HEK293 (cell line): ENCODE measurements at regions not wholly inside any gene's neighbourhood (a gene's known extent, or its start where the extent isn't known, plus 50 kb on each side); places are given as distances from the start of the nearest gene placed in this dataset.

Experiments
- CTCF ChIA-PET: fragments of 350-600 bp; formaldehyde crosslinking; extraction: SDS; loops from one replicate; lab custom pipeline; 2021; ENCODE audit warnings: antibody characterized with exemption; lab: Yijun Ruan, JAX
- POLR2A ChIA-PET: fragments of 300-600 bp; formaldehyde crosslinking; extraction: SDS; loops from one replicate; lab custom pipeline; 2020; ENCODE audit warnings: antibody characterized with exemption, inconsistent platforms; lab: Yijun Ruan, JAX
- H3K27ac ChIP-seq: fragments of 200-500 bp; sonication (Bioruptor generic); 2 replicates; pipeline ENCODE4 v1.5.1; 2014; ENCODE audit warnings: low read depth, low read length, control low read depth, inconsistent platforms; ENCODE audit errors: extremely low read depth
- H3K36me3 ChIP-seq, 2 experiments: fragments of 200-500 bp in 1 of 2; sonication (Bioruptor generic) in 1 of 2; 1 replicate in 1 of 2; 2 replicates in 1 of 2; pipeline ENCODE4 v1.5.1; 2014 to 2017; ENCODE audit warnings: inconsistent platforms in 2 of 2, low read length in 2 of 2; ENCODE audit not compliant: control insufficient read depth in 2 of 2, insufficient read depth in 1 of 2
- H3K4me1 ChIP-seq: fragments of 200-500 bp; sonication (Bioruptor generic); 2 replicates; pipeline ENCODE4 v1.5.1; 2014; ENCODE audit warnings: mild to moderate bottlenecking, low read length, inconsistent platforms; ENCODE audit not compliant: control insufficient read depth, insufficient read depth
- H3K4me3 ChIP-seq: 2 replicates; pipeline ENCODE4 v1.5.1; 2011; ENCODE audit warnings: low read depth, mild to moderate bottlenecking, control low read depth, low read length, moderate library complexity
- H3K9me3 ChIP-seq: fragments of 200-500 bp; sonication (Bioruptor generic); 2 replicates; pipeline ENCODE4 v1.5.1; 2014; ENCODE audit warnings: low read depth, low read length, inconsistent platforms; ENCODE audit not compliant: control insufficient read depth, insufficient read depth
- EGR2 ChIP-seq: fragments of 450-650 bp; formaldehyde crosslinking; IDR thresholded peaks from 2 replicates; pipeline ENCODE4 v1.5.1; 2016; ENCODE audit warnings: low read depth, missing biosample characterization, missing genetic modification characterization
- HOXA7 ChIP-seq: sonication (generic); formaldehyde crosslinking; IDR thresholded peaks from 2 replicates; pipeline ENCODE4 v1.8.1; 2022; ENCODE audit warnings: missing genetic modification reagents, borderline replicate concordance
- MEIS1 ChIP-seq: sonication (generic); formaldehyde crosslinking; IDR thresholded peaks from 2 replicates; pipeline ENCODE4 v1.8.1; 2022; ENCODE audit warnings: missing genetic modification reagents, mild to moderate bottlenecking, borderline replicate concordance
- PRDM6 ChIP-seq: fragments of 450-650 bp; formaldehyde crosslinking; IDR thresholded peaks from 2 replicates; pipeline ENCODE4 v1.5.1; 2017; ENCODE audit warnings: missing biosample characterization, missing genetic modification characterization
- ZNF169 ChIP-seq: fragments of 450-650 bp; formaldehyde crosslinking; IDR thresholded peaks from 2 replicates; pipeline ENCODE4 v1.5.1; 2016; ENCODE audit warnings: missing biosample characterization, missing genetic modification characterization
- ZNF18 ChIP-seq: fragments of 450-650 bp; formaldehyde crosslinking; IDR thresholded peaks from 2 replicates; pipeline ENCODE4 v1.5.1; 2016; ENCODE audit warnings: missing biosample characterization, missing genetic modification characterization
- ZNF214 ChIP-seq: fragments of 450-650 bp; formaldehyde crosslinking; IDR thresholded peaks from 2 replicates; pipeline ENCODE4 v1.5.1; 2017; ENCODE audit warnings: missing biosample characterization, mild to moderate bottlenecking, missing genetic modification characterization, borderline replicate concordance
- ZNF341 ChIP-seq: fragments of 450-650 bp; formaldehyde crosslinking; IDR thresholded peaks from 2 replicates; pipeline ENCODE4; 2016; ENCODE audit warnings: low read depth, missing biosample characterization, missing genetic modification characterization
- ZNF37A ChIP-seq: fragments of 450-650 bp; IDR thresholded peaks from 2 replicates; pipeline ENCODE4 v1.5.1; 2018; ENCODE audit warnings: missing biosample characterization, missing genetic modification characterization
- ZNF398 ChIP-seq: fragments of 450-650 bp; formaldehyde crosslinking; IDR thresholded peaks from 2 replicates; pipeline ENCODE4 v1.5.1; 2017; ENCODE audit warnings: missing biosample characterization, missing genetic modification characterization
- ZNF426 ChIP-seq: fragments of 450-650 bp; formaldehyde crosslinking; IDR thresholded peaks from 2 replicates; pipeline ENCODE4 v1.5.1; 2017; ENCODE audit warnings: missing biosample characterization, missing genetic modification characterization, mild to moderate bottlenecking, inconsistent platforms, moderate library complexity
- ZNF510 ChIP-seq: fragments of 450-650 bp; formaldehyde crosslinking; IDR thresholded peaks from 2 replicates; pipeline ENCODE4 v1.5.1; 2018; ENCODE audit warnings: mild to moderate bottlenecking, missing genetic modification characterization, missing biosample characterization; ENCODE audit not compliant: insufficient replicate concordance
- ZNF544 ChIP-seq: fragments of 450-650 bp; formaldehyde crosslinking; IDR thresholded peaks from 2 replicates; pipeline ENCODE4 v1.5.0; 2017; ENCODE audit warnings: missing biosample characterization, missing genetic modification characterization
- ZNF561 ChIP-seq: fragments of 450-650 bp; IDR thresholded peaks from 2 replicates; pipeline ENCODE4 v1.5.1; 2018; ENCODE audit warnings: missing biosample characterization, missing genetic modification characterization, borderline replicate concordance
- ZNF626 ChIP-seq: fragments of 450-650 bp; sonication (Bioruptor Pico); formaldehyde crosslinking; IDR thresholded peaks from 2 replicates; pipeline ENCODE4 v1.5.1; 2018; ENCODE audit warnings: missing biosample characterization, missing genetic modification characterization, inconsistent platforms
- ZNF629 ChIP-seq: fragments of 450-650 bp; formaldehyde crosslinking; IDR thresholded peaks from 2 replicates; pipeline ENCODE4 v1.5.1; 2017; ENCODE audit warnings: missing biosample characterization, missing genetic modification characterization
- ZNF837 ChIP-seq: fragments of 450-650 bp; formaldehyde crosslinking; IDR thresholded peaks from 2 replicates; pipeline ENCODE4 v1.5.1; 2016; ENCODE audit warnings: missing biosample characterization, missing genetic modification characterization
- ZSCAN4 ChIP-seq: fragments of 450-650 bp; formaldehyde crosslinking; IDR thresholded peaks from 2 replicates; pipeline ENCODE4 v1.5.1; 2017; ENCODE audit warnings: missing biosample characterization, missing genetic modification characterization

GRCh38 chr5:33363537-33363936 lies 77.2 kb upstream of the TARS1 start:
- H3K4me3 ChIP-seq, result no peak overlapping the region
- POLR2A ChIA-PET, result no interaction called here
- H3K36me3 ChIP-seq, result no peaks in the 10 kb centered on the region
- no peaks in the 10 kb centered on the region for H3K4me1 ChIP-seq
- H3K9me3 ChIP-seq, result no peaks in the 10 kb centered on the region
- TF ChIP-seq ZSCAN4 (tag by site-specific recombination) (peak; percentile 35; the same call in 1 of the 2 replicates), ZNF169 (tag by site-specific recombination) (no peak)
- CTCF ChIA-PET, result no interaction called here
- no peak overlapping the region for H3K27ac ChIP-seq

- ChIA-PET CTCF (interaction anchor here (0.9 kb wide), 1 partner anchor 15 kb away, joined by 4 read pairs; no protein-coding TSS in a partner anchor), POLR2A (no interaction called here)
- Histone ChIP-seq H3K36me3 (no peaks in the 10 kb centered on the region), H3K4me1 (no peaks in the 10 kb centered on the region), H3K4me3 (no peak overlapping the region), H3K9me3 (no peaks in the 10 kb centered on the region), H3K27ac (no peak overlapping the region)
- no peak for TF ChIP-seq ZNF837
- no peak for TF ChIP-seq ZNF544
- no peak for TF ChIP-seq HOXA7
- no peak for TF ChIP-seq ZNF341 (tag by site-specific recombination)
These were observed 76.4 kb upstream of the TARS1 start for GRCh38 chr5:33364406-33364805.

GRCh38 chr5:33367416-33367815 lies 73.3 kb upstream of the TARS1 start:
- H3K9me3 ChIP-seq, result no peaks in the 10 kb centered on the region
- no peak for TF ChIP-seq ZNF626 (tag by site-specific recombination)
- TF ChIP-seq ZNF426 (tag by site-specific recombination), result no peak
- TF ChIP-seq ZNF18 (tag by site-specific recombination), result no peak
- TF ChIP-seq MEIS1 (CRISPR knock-in tag), result no peak
- no peak for TF ChIP-seq EGR2 (tag by site-specific recombination)
- TF ChIP-seq ZNF398 (tag by site-specific recombination), result no peak
- TF ChIP-seq ZNF510 (tag by site-specific recombination), result no peak
- no peak for TF ChIP-seq ZNF37A (tag by site-specific recombination)
- TF ChIP-seq ZNF629 (tag by site-specific recombination), result no peak
- TF ChIP-seq ZNF561 (tag by site-specific recombination), result no peak
- TF ChIP-seq ZNF214 (tag by site-specific recombination), result no peak
- TF ChIP-seq PRDM6 (tag by site-specific recombination), result no peak
- CTCF ChIA-PET, result interaction anchor here (0.6 to 1.2 kb wide), 2 partner anchors 37 to 222 kb away, joined by 3 to 7 read pairs; no protein-coding TSS in a partner anchor

More at GRCh38 chr5:33367416-33367815, 73.3 kb upstream of the TARS1 start:
- no peak overlapping the region for H3K27ac ChIP-seq
- no peak overlapping the region for H3K4me3 ChIP-seq
- H3K36me3 ChIP-seq, result no peaks in the 10 kb centered on the region
- no peaks in the 10 kb centered on the region for H3K4me1 ChIP-seq
- POLR2A ChIA-PET, result no interaction called here
